Hepatocyte (in vitro differentiated cells): ENCODE measurements at regions not wholly inside any gene's neighbourhood (a gene's known extent, or its start where the extent isn't known, plus 50 kb on each side); places are given as distances from the start of the nearest gene placed in this dataset.

ENCODE experiments used
- DNase-seq: peaks from one replicate; pipeline ENCODE4 v3.0.0-alpha.2; 2016; ENCODE audit warnings: low spot score
- H2AFZ ChIP-seq: fragments of 200-600 bp; sonication (generic); 2 replicates; pipeline ENCODE4 v1.6.0; 2016; ENCODE audit warnings: antibody characterized with exemption, mild to moderate bottlenecking
- H3K27ac ChIP-seq: fragments of 200-600 bp; sonication (generic); 2 replicates; pipeline ENCODE4 v1.5.1; 2016; ENCODE audit warnings: mild to moderate bottlenecking
- H3K27me3 ChIP-seq: fragments of 200-600 bp; sonication (generic); 2 replicates; pipeline ENCODE4 v1.6.1; 2016
- H3K36me3 ChIP-seq: fragments of 200-600 bp; sonication (generic); replicated peaks from 2 replicates; pipeline ENCODE4 v1.5.1; 2016; ENCODE audit warnings: low read depth; ENCODE audit not compliant: insufficient read depth
- H3K4me1 ChIP-seq: fragments of 200-600 bp; sonication (generic); 2 replicates; pipeline ENCODE4 v1.5.1; 2016; ENCODE audit warnings: mild to moderate bottlenecking, moderate library complexity; ENCODE audit not compliant: insufficient read depth
- H3K4me2 ChIP-seq: fragments of 200-600 bp; sonication (generic); 2 replicates; pipeline ENCODE4 v1.6.0; 2016
- H3K4me3 ChIP-seq: fragments of 200-600 bp; sonication (generic); 2 replicates; pipeline ENCODE4 v1.5.1; 2016; ENCODE audit warnings: mild to moderate bottlenecking
- H3K79me2 ChIP-seq: fragments of 200-600 bp; sonication (generic); 2 replicates; pipeline ENCODE4 v1.6.0; 2017; ENCODE audit warnings: mild to moderate bottlenecking
- H3K9me2 ChIP-seq: fragments of 200-600 bp; sonication (generic); replicated peaks from 2 replicates; pipeline ENCODE4 v1.6.0; 2017; ENCODE audit warnings: mild to moderate bottlenecking; ENCODE audit not compliant: insufficient read depth
- H3K9me3 ChIP-seq: fragments of 200-600 bp; sonication (generic); 2 replicates; pipeline ENCODE4 v1.5.1; 2016; ENCODE audit warnings: low read depth, mild to moderate bottlenecking
- H4K20me1 ChIP-seq: fragments of 200-600 bp; sonication (generic); 2 replicates; pipeline ENCODE4 v1.6.0; 2016; ENCODE audit warnings: mild to moderate bottlenecking; ENCODE audit not compliant: insufficient read depth, poor library complexity, severe bottlenecking
- CTCF ChIP-seq: fragments of 200-600 bp; sonication (generic); IDR thresholded peaks from 2 replicates; pipeline ENCODE4 v1.5.1; 2016; ENCODE audit warnings: antibody characterized with exemption, mild to moderate bottlenecking; ENCODE audit not compliant: poor library complexity
- EZH2 ChIP-seq: fragments of 200-600 bp; sonication (generic); IDR thresholded peaks from 2 replicates; pipeline ENCODE4 v1.6.1; 2016; ENCODE audit warnings: antibody characterized with exemption, mild to moderate bottlenecking, borderline replicate concordance
- EZH2phosphoT487 ChIP-seq: fragments of 200-600 bp; sonication (generic); IDR thresholded peaks from one replicate; pipeline ENCODE4 v1.6.1; 2018; ENCODE audit warnings: antibody characterized with exemption, mild to moderate bottlenecking, low read depth, moderate library complexity; ENCODE audit not compliant: unreplicated experiment, severe bottlenecking
- WGBS: methylation state at CpG from one replicate; pipeline ENCODE4 v1.1.6; 2016; ENCODE audit warnings: low lambda C conversion rate; ENCODE audit errors: missing lambda C conversion rate; 5-methylcytosine and 5-hydroxymethylcytosine counted together

DNA sequence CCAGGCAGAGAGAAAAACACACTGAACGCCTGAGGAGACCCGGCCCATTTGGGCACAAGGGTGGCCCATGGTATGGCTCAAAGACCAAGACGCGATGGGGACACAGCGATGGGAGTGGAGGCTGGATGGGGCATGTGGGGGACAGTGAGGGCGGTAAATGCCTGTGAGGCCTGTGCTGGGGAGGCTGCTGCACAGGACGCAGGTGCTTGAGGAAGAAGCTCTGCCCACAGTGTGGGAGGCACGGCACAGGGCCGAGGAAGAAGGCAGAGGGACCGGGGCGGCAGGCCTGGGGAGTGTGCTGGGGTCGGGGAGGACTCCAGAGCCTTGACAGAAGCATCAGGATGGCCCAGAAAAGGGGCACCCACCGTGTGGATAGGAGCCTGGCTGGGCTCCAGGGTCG, 75.9 kb upstream of the WNT11 start:
- Histone ChIP-seq H3K79me2 (no peaks in the 10 kb centered on the region), H3K36me3 (no peaks in the 10 kb centered on the region), H3K4me3 (no peak overlapping the region), H3K27ac (no peak overlapping the region), H3K27me3 (no peaks in the 10 kb centered on the region), H2AFZ (no peak overlapping the region), H3K4me1 (no peaks in the 10 kb centered on the region), H3K9me2 (no peaks in the 10 kb centered on the region), H4K20me1 (no peaks in the 10 kb centered on the region), H3K4me2 (no peak overlapping the region), H3K9me3 (no peaks in the 10 kb centered on the region)
- no peak for DNase-seq
- TF ChIP-seq CTCF (no peak), EZH2phosphoT487 (no peak), EZH2 (no peak)
- 92% methylated on average over 14 of the region's 14 CpGs for WGBS

GRCh38 chr11:76281558-76281906, 75.2 kb upstream of the WNT11 start:
- Histone ChIP-seq H3K4me3 (no peak overlapping the region), H3K79me2 (no peaks in the 10 kb centered on the region), H3K27me3 (no peaks in the 10 kb centered on the region), H3K9me3 (no peaks in the 10 kb centered on the region), H3K4me2 (no peak overlapping the region), H3K9me2 (no peaks in the 10 kb centered on the region), H3K36me3 (no peaks in the 10 kb centered on the region), H2AFZ (no peak overlapping the region), H3K27ac (no peak overlapping the region), H3K4me1 (no peaks in the 10 kb centered on the region), H4K20me1 (no peaks in the 10 kb centered on the region)
- TF ChIP-seq EZH2 (no peak), EZH2phosphoT487 (no peak), CTCF (no peak)
- WGBS, result 92% methylated on average over 4 of the region's 4 CpGs
- no peak for DNase-seq

- TF ChIP-seq EZH2phosphoT487 (no peak), EZH2 (no peak), CTCF (no peak)
- Histone ChIP-seq H3K4me3 (no peak overlapping the region), H3K9me3 (no peaks in the 10 kb centered on the region), H3K9me2 (no peaks in the 10 kb centered on the region), H3K4me1 (no peaks in the 10 kb centered on the region), H3K27ac (no peak overlapping the region), H3K36me3 (no peaks in the 10 kb centered on the region), H3K27me3 (no peaks in the 10 kb centered on the region), H2AFZ (no peak overlapping the region), H3K79me2 (no peaks in the 10 kb centered on the region), H3K4me2 (no peak overlapping the region), H4K20me1 (no peaks in the 10 kb centered on the region)
- WGBS, result 90% methylated on average over 15 of the region's 15 CpGs
- no peak for DNase-seq
These were observed 74.7 kb upstream of the WNT11 start for GRCh38 chr11:76280882-76281557.
